Right renal cortex interstitium (tissue), 3 donors: ENCODE measurements at regions not wholly inside any gene's neighbourhood (a gene's known extent, or its start where the extent isn't known, plus 50 kb on each side); places are given as distances from the start of the nearest gene placed in this dataset.
"Not testable (repeated sequence)": the region's sequence is repeated elsewhere in the genome, so short reads cannot be mapped to it uniquely, and the experiment has no call there.

Experiments used
- DNase-seq, 3 donors: peaks; one replicate each; pipeline ENCODE4 v3.0.0-alpha.2; 2013; ENCODE audit warnings: low read depth in 3 of 3, low spot score in 2 of 3

GRCh38 chr21:25171438-25171837, 435.8 kb downstream of the MRPL39 start:
- DNase-seq: no peak

- no peak for DNase-seq
Observed at GRCh38 chr21:25170681-25171080, 436.6 kb downstream of the MRPL39 start.

GRCh38 chr21:25169370-25169769, 437.9 kb downstream of the MRPL39 start:
- no peak for DNase-seq

- DNase-seq: not testable (repeated sequence)
Observed at GRCh38 chr21:25166904-25167303, 440.4 kb downstream of the MRPL39 start.

GRCh38 chr21:25161571-25161970, 445.7 kb downstream of the MRPL39 start:
- no peak for DNase-seq

- DNase-seq: not testable (repeated sequence)
Observed at GRCh38 chr21:25155020-25155419, 452.3 kb downstream of the MRPL39 start.

- no peak for DNase-seq
Observed at GRCh38 chr21:25149022-25149421, 458.3 kb downstream of the MRPL39 start.

GRCh38 chr21:25139414-25139813, 467.9 kb downstream of the MRPL39 start:
- no peak for DNase-seq

GRCh38 chr21:25133939-25134338, 473.3 kb downstream of the MRPL39 start:
- no peak for DNase-seq

GRCh38 chr21:25127811-25128210, 479.5 kb downstream of the MRPL39 start:
- DNase-seq: no peak

- no peak for DNase-seq
Observed at GRCh38 chr21:25127007-25127406, 480.3 kb downstream of the MRPL39 start.

GRCh38 chr21:25126564-25126963, 480.7 kb downstream of the MRPL39 start:
- no peak for DNase-seq

- DNase-seq: no peak
Observed at GRCh38 chr21:25118648-25119047, 488.6 kb downstream of the MRPL39 start.

GRCh38 chr21:25115021-25115420, 492.3 kb downstream of the MRPL39 start:
- no peak for DNase-seq

GRCh38 chr21:25107708-25108107, 499.6 kb downstream of the MRPL39 start:
- no peak for DNase-seq

- no peak for DNase-seq
Observed at GRCh38 chr21:25103500-25104207, 503.6 kb downstream of the MRPL39 start.

- DNase-seq: no peak
Observed at GRCh38 chr21:25097648-25098047, 509.6 kb downstream of the MRPL39 start.

GRCh38 chr21:25094695-25095094, 512.6 kb downstream of the MRPL39 start:
- no peak for DNase-seq

GRCh38 chr21:25092441-25093011, 514.8 kb downstream of the MRPL39 start:
- DNase-seq: no peak

- no peak for DNase-seq
Observed at GRCh38 chr21:25081096-25081495, 526.2 kb downstream of the MRPL39 start.

- no peak for DNase-seq
Observed at GRCh38 chr21:25080661-25081060, 526.6 kb downstream of the MRPL39 start.

- DNase-seq: no peak
Observed at GRCh38 chr21:25080141-25080540, 527.1 kb downstream of the MRPL39 start.

- DNase-seq: no peak
Observed at GRCh38 chr21:25079053-25079452, 528.2 kb downstream of the MRPL39 start.
